Renal cortical epithelial cell (primary cell): ENCODE measurements at regions not wholly inside any gene's neighbourhood (a gene's known extent, or its start where the extent isn't known, plus 50 kb on each side); places are given as distances from the start of the nearest gene placed in this dataset.
"Not testable (repeated sequence)": the region's sequence is repeated elsewhere in the genome, so short reads cannot be mapped to it uniquely, and the experiment has no call there.

Source experiments
- DNase-seq: peaks from one replicate; pipeline ENCODE4 v3.0.0-alpha.2; 2011; ENCODE audit warnings: low read depth

DNA sequence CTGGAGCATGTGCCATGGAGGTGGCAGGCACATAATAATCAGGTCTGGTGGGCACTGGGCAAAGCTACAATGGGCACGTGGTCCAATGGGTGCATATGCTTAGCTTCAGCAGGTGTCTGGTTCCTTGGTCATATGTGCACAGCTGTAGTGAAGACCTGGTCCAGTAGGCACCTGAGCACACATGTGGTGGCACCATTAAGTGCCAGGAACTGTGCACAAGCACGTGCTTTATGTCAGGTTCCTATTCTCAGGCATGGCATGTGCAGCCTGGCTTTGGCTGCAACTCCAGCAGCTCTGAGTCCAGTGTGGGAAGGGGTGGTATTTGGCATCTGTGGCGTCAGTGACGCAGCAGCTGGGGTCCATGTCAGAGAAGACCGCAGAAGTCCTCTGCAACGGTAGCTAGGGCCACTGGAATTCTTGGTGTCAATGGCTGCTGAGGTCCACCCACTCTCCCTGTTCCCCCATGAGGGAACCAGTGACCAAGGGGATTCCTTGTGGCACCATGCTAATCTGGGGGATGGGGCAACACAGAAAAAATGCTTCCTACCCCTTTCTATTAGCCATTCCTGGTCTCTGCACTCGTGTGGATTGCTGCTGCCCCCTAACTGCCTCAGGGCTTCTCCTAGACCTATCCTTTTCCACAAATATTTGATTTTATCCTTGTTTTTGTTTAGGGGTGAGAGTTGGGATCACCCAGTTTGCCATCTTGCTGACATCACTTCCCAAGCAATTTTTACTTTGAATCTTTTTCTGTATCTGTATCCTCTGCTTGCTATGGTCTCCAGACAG, 262.9 kb upstream of the MAP2 start:
- DNase-seq = no peak

GRCh38 chr2:209162129-209162528, 261.7 kb upstream of the MAP2 start:
- no peak for DNase-seq

- no peak for DNase-seq
Measured at GRCh38 chr2:209181984-209182383, 241.9 kb upstream of the MAP2 start.

DNA sequence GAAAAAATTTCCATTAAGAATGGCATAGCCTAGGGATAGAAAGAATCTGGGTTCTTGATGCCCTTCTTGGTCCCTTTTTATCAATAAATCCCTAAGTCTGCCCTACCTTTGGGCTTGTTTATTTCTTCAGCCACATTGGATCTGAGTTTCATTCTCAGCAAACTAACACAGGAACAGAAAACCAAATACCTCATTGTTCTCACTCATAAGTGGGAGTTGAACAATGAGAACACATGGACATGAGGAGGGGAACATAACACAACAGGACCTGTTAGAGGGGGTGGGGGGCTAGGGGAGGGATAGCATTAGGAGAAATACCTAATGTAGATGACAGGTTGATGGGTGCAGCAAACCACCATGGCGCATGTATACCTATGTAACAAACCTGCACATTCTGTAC, 237.0 kb upstream of the MAP2 start:
- not testable (repeated sequence) for DNase-seq

GRCh38 chr2:209189893-209190292, 234.0 kb upstream of the MAP2 start:
- DNase-seq = peak; percentile 14

- peak; percentile 4 for DNase-seq
Measured at GRCh38 chr2:209191139-209191538, 232.7 kb upstream of the MAP2 start.

GRCh38 chr2:209194717-209195116, 229.1 kb upstream of the MAP2 start:
- no peak for DNase-seq

DNA sequence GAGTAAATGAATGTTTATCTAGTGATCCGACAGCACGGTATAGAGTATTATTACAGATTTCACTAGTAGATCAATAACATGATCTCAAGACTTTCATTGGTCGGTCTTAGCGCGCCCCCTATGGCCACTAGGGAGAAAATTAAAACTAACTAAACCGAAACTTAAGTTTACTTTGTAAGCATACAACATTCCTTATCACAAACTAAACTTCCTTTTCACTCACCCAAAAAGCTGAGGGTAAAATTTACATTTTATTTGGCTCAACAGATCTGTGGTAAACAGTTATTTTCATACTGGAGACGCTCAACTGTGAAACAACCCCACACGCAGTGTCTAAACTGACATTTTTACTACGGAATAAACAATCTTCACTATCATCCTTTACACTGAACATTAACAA, 215.6 kb upstream of the MAP2 start:
- peak; percentile 33 for DNase-seq

- no peak for DNase-seq
Measured at GRCh38 chr2:209209943-209210342, 213.9 kb upstream of the MAP2 start.

DNA sequence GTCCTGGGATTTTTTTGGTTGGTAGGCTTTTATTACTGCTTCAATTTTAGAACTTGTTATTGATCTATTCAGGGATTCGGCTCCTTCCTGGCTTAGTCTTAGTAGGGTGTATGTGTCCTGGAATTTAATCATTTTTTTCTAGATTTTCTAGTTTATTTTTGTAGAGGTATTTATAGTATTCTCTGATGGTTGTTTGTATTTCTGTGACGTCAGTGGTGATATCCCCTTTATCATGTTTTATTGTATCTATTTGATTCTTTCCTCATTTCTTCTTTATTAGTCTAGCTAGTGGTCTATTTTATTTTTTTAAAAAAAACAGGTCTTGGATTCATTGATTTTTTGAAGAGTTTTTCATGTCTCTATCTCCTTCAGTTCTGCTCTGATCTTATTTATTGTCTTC, 193.3 kb upstream of the MAP2 start:
- DNase-seq = no peak

- DNase-seq = peak; percentile 3
Measured at GRCh38 chr2:209236377-209236776, 187.5 kb upstream of the MAP2 start.

DNA sequence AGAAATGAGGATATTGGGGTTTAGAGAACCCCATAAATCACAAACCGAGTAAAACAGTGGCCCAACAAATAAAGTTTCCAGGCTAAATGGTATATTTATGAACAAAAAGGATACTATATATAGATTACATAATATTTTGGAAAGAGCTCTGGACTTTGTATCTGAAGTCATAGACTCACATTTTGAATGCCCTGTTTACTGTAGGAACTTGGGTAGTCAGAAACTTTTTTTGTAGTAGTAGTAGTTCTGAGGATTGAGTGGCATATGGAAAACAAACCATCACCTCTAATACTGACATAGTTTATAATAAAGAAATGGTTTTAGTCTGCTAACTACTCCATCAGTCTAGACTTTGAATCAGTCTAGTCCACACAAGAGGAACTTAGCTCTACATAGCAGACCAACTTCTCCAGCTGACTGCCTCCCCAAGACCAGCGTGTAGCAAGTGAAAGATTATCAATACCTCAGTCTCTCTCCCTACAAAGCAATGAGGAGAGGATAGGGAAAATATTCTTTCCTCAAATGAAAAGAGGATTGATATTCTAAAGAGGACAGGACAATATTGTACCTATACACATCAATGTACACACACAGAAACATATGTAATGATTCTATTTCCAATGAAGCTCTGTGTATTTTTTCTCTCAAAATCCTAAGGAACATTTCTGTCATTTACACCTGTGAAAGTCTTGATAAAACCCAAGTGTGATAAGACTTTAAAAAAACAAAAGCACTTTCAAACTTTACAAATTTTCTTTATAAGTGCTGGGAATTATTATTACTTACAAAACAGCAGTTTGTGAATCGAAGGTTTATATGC, 184.9 kb upstream of the MAP2 start:
- no peak for DNase-seq

GRCh38 chr2:209239585-209239938, 184.3 kb upstream of the MAP2 start:
- DNase-seq = no peak

GRCh38 chr2:209240204-209240603, 183.6 kb upstream of the MAP2 start:
- DNase-seq = no peak

- DNase-seq = no peak
Measured at GRCh38 chr2:209253544-209253943, 170.3 kb upstream of the MAP2 start.

- DNase-seq = peak; percentile 2
Measured at GRCh38 chr2:209259767-209260166, 164.1 kb upstream of the MAP2 start.

DNA sequence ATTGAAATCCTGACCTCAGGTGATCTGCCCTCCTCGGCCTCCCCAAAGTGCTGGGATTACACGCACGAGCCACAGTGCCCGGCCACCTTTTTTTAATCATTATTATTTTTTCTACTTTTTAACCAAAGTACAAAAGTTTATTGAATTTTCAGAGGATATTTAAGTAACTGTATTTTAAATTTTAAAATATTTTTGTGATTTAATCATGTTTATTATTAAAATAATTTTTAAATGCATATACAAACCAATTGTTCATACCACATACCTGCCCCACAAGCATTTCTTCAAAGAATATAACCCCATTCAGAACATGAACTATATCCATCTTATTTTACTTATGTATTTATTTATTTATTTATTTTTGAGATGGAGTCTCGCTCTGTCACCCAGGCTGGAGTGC, 163.6 kb upstream of the MAP2 start:
- no peak for DNase-seq

GRCh38 chr2:209261366-209262053, 162.3 kb upstream of the MAP2 start:
- DNase-seq = not testable (repeated sequence)

GRCh38 chr2:209269024-209269423, 154.8 kb upstream of the MAP2 start:
- DNase-seq = no peak

DNA sequence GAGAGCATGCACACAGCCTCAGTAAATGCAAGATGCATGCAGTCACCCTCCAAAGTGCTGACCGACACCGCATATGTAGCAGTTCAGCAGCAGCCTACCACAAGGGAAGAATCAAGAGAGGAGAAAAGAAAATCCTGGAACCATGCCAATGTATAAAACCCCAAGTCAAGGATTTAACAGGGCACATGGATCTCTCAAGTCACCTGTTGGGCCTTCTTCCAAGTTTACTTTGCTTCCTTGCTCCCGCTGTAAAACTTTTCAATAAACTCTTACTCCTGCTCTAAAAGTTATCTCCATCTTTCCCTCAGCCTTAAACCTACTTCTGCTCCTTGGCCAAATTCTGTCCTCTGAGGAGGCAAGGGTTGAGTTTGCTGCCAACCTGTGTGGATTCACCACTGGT, 147.8 kb upstream of the MAP2 start:
- no peak for DNase-seq

- no peak for DNase-seq
Measured at GRCh38 chr2:209277444-209277843, 146.4 kb upstream of the MAP2 start.

GRCh38 chr2:209298601-209299000, 125.2 kb upstream of the MAP2 start:
- DNase-seq = no peak

DNA sequence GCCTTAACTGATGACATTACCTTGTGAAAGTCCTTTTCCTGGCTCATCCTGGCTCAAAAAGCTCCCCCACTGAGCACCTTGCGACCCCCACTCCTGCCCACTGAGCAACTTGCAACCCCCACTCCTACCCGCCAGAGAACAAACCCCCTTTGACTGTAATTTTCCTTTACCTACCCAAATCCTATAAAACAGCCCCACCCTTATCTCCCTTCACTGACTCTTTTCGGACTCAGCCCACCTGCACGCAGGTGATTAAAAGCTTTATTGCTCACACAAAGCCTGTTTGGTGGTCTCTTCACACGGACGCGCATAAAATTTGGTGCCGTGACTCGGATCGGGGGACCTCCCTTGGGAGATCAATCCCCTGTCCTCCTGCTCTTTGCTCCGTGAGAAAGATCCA, 124.4 kb upstream of the MAP2 start:
- DNase-seq = not testable (repeated sequence)
